AG09319 (cell line): ENCODE measurements at regions not wholly inside any gene's neighbourhood (a gene's known extent, or its start where the extent isn't known, plus 50 kb on each side); places are given as distances from the start of the nearest gene placed in this dataset.

Experiments
- DNase-seq: peaks from one replicate; pipeline ENCODE4 v3.0.0-alpha.2; 2010; ENCODE audit warnings: low read depth; ENCODE audit errors: extremely low read depth
- TF ChIP-seq, protein P1 (sequence below): IDR thresholded peaks from 2 replicates; pipeline ENCODE4 v1.5.1; 2011; ENCODE audit warnings: low read depth, mild to moderate bottlenecking, inconsistent platforms, low read length, moderate library complexity

- TF ChIP-seq, protein P1, sequence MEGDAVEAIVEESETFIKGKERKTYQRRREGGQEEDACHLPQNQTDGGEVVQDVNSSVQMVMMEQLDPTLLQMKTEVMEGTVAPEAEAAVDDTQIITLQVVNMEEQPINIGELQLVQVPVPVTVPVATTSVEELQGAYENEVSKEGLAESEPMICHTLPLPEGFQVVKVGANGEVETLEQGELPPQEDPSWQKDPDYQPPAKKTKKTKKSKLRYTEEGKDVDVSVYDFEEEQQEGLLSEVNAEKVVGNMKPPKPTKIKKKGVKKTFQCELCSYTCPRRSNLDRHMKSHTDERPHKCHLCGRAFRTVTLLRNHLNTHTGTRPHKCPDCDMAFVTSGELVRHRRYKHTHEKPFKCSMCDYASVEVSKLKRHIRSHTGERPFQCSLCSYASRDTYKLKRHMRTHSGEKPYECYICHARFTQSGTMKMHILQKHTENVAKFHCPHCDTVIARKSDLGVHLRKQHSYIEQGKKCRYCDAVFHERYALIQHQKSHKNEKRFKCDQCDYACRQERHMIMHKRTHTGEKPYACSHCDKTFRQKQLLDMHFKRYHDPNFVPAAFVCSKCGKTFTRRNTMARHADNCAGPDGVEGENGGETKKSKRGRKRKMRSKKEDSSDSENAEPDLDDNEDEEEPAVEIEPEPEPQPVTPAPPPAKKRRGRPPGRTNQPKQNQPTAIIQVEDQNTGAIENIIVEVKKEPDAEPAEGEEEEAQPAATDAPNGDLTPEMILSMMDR: no peak
These were observed 210.5 kb downstream of the BCAT1 start for GRCh38 chr12:24738441-24738840.

DNA sequence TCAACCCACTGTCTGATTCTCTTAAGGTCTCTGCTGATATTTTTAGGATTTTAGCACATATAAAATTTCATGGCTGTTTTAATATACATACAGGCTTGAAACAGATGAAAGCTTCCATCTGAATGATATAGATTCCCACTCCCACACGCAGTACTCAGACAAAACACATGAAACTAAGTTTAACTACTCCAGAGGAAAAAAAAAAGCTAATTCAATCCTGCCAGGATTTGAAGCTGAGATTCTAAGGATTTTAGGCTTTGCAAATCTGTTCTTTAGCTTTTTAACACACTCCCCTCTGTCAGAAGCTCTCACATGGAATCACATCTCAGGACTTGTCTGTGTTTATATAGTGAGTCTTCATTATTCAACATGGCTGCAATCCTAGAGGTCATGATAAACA is 217.3 kb downstream of the BCAT1 start:
- TF ChIP-seq, protein P1: no peak

More at GRCh38 chr12:24738441-24738840, 210.5 kb downstream of the BCAT1 start:
- no peak for DNase-seq

GRCh38 chr12:24730489-24730896 is 218.4 kb downstream of the BCAT1 start:
- DNase-seq: no peak
- TF ChIP-seq, protein P1: no peak

More for the DNA sequence above, 217.3 kb downstream of the BCAT1 start:
- DNase-seq: no peak

- no peak for DNase-seq
- TF ChIP-seq, protein P1: no peak
These were observed 220.1 kb downstream of the BCAT1 start for GRCh38 chr12:24728826-24729225.

DNA sequence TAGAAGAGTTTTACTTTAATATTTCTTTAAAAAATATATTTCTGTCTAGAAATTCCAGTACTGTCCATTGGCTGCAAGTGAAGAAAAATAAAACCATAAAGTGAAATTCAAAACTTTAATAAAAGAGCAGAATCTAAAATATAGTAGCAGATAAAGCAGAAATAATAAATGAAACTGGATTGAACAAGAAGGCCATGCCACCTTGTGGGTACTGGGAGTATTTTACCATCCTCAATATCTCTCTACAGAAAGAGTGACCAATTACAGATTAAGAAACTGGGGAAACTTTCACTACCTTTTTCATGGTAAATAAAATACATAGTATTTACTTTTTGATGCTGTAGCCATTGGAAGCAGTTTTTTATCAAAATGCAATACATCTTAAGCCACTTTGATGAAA is 220.5 kb downstream of the BCAT1 start:
- TF ChIP-seq, protein P1: peak; percentile 58
- DNase-seq: peak; percentile 4

DNA sequence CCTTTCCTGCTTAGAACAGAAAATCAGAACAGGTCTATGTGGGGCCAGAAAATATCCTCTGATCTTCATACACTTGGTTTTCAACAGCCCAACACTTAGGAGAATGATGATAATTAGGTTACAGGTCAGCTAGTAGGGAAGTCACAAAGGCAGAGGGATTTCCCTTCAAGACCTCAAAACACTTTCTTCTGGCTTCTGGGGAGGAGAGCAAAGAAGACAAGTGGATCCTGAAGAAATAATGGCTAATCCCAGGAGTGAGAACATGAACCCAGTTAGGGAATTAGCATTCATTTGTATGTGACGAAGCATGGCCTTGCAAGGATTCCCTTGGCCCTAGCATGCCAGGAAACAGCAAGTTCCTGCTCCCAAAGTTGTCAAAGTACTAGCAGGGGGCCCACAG is 223.3 kb downstream of the BCAT1 start:
- DNase-seq: no peak
- TF ChIP-seq, protein P1: no peak

DNA sequence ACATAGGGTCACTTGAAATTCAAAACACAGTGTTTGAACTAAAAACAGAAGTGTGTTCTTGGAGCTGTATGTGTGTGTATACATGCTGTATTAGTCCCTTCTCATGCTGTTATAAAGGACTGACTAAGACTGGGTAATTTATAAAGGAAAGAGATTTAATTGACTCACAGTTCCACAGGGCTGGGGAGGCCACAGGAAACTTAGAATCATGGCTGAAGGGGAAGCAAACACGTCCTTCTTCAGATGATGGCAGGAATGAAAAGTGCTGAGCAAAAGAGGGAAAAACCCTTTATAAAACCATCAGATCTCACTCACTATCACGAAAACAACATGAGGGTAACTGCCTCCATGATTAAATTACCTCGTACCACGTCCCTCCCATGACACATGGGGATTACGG is 224.1 kb downstream of the BCAT1 start:
- no peak for DNase-seq
- TF ChIP-seq, protein P1: no peak
